Peyer's patch (tissue), 4 donors: ENCODE measurements at regions not wholly inside any gene's neighbourhood (a gene's known extent, or its start where the extent isn't known, plus 50 kb on each side); places are given as distances from the start of the nearest gene placed in this dataset.
"Not testable (repeated sequence)": the region's sequence is repeated elsewhere in the genome, so short reads cannot be mapped to it uniquely, and the experiment has no call there.

Source experiments
- DNase-seq, 3 donors: peaks; one replicate each; pipeline ENCODE4 v3.0.0-alpha.2; 2017 to 2019
- H3K27ac ChIP-seq, 4 donors: fragments of 200-600 bp; sonication (generic); one replicate each; pipeline ENCODE4 v1.5.1; 2016 to 2019
- H3K27me3 ChIP-seq, 2 donors: fragments of 200-600 bp; sonication (generic); one replicate each; pipeline ENCODE4 v1.5.1; 2019
- H3K36me3 ChIP-seq, 3 donors: fragments of 200-600 bp; sonication (generic); one replicate each; pipeline ENCODE4 v1.5.1; 2016 to 2019
- H3K4me1 ChIP-seq, 4 donors: fragments of 200-600 bp; sonication (generic); one replicate each; pipeline ENCODE4 v1.5.1; 2016 to 2019
- H3K4me3 ChIP-seq, 4 donors: fragments of 200-600 bp; sonication (generic); 1 replicate in 3 of 4; 2 replicates in 1 of 4; pipeline ENCODE4 v1.5.1; 2016 to 2019; ENCODE audit warnings: mild to moderate bottlenecking in 1 of 4
- H3K9me3 ChIP-seq, 4 donors: fragments of 200-600 bp; sonication (generic); one replicate each; pipeline ENCODE4 v1.5.1; 2016 to 2019; ENCODE audit warnings: mild to moderate bottlenecking in 1 of 4
- POLR2A ChIP-seq, 2 donors: fragments of 450-650 bp; IDR thresholded peaks; one replicate each; pipeline ENCODE4 v1.5.1; 2017; ENCODE audit warnings: antibody characterized with exemption in 2 of 2, mild to moderate bottlenecking in 2 of 2, moderate library complexity in 2 of 2
- TF ChIP-seq, protein P1 (sequence below), 6 experiments: fragments of 450-650 bp in 4 of 6; fragments of 200-600 bp in 2 of 6; sonication (generic) in 1 of 6; IDR thresholded peaks; one replicate each; pipeline ENCODE4 v1.5.1; 2017 to 2019; ENCODE audit warnings: antibody characterized with exemption in 6 of 6, mild to moderate bottlenecking in 3 of 6, moderate library complexity in 1 of 6

DNA sequence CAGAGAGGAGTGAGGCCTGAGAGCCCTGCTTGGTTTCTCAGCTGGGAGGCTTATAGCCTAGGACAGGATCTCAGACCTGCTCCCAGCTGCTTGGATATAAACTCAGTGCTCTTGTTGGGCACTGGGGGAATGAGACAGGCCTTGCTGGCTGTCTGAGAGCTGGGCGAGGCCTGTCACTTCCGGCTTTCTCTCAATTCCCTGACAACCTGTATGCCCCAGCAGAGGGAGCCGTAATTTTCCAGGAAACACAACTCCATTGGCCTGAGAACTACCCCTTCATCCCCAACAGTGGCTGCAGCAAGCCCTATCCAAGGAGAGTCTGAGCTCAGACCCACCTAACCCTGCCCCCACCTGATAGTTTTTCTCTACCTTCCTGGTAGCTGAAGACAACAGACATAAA, 258.3 kb upstream of the STXBP6 start:
- no peak overlapping the region for H3K27ac ChIP-seq
- DNase-seq = no peak
- TF ChIP-seq, protein P1, sequence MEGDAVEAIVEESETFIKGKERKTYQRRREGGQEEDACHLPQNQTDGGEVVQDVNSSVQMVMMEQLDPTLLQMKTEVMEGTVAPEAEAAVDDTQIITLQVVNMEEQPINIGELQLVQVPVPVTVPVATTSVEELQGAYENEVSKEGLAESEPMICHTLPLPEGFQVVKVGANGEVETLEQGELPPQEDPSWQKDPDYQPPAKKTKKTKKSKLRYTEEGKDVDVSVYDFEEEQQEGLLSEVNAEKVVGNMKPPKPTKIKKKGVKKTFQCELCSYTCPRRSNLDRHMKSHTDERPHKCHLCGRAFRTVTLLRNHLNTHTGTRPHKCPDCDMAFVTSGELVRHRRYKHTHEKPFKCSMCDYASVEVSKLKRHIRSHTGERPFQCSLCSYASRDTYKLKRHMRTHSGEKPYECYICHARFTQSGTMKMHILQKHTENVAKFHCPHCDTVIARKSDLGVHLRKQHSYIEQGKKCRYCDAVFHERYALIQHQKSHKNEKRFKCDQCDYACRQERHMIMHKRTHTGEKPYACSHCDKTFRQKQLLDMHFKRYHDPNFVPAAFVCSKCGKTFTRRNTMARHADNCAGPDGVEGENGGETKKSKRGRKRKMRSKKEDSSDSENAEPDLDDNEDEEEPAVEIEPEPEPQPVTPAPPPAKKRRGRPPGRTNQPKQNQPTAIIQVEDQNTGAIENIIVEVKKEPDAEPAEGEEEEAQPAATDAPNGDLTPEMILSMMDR (IDR thresholded peaks at IDR 0.05) = no peak
- no peak for TF ChIP-seq POLR2A (IDR thresholded peaks at IDR 0.05)

DNA sequence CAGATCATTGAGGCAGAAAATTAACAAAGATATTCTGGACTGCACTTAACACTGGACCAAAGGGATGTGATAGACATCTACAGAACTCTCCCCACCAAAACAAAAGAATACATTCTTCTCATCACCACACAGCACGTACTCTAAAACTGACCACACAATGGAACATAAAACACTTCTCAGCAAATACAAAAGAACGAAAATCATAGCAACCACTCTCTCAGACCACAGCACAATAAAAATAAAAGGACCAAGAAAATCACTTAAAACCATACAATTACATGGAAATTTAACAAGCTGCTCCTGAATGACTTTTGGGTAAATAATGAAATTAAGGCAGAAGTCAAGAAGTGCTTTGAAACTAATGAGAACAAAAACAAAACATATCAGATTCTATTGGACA, 254.0 kb upstream of the STXBP6 start:
- DNase-seq = no peak
- H3K4me1 ChIP-seq = no peaks in the 10 kb centered on the region
- no peaks in the 10 kb centered on the region for H3K36me3 ChIP-seq
- no peaks in the 10 kb centered on the region for H3K9me3 ChIP-seq
- H3K27ac ChIP-seq = no peak overlapping the region
- H3K27me3 ChIP-seq = no peaks in the 10 kb centered on the region
- TF ChIP-seq, protein P1 (IDR thresholded peaks at IDR 0.05) = no peak
- no peak for TF ChIP-seq POLR2A (IDR thresholded peaks at IDR 0.05)
- no peak overlapping the region for H3K4me3 ChIP-seq

More for the DNA sequence above, 258.3 kb upstream of the STXBP6 start:
- Histone ChIP-seq H3K4me1 (no peaks in the 10 kb centered on the region), H3K4me3 (no peak overlapping the region), H3K27me3 (no peaks in the 10 kb centered on the region), H3K36me3 (no peaks in the 10 kb centered on the region), H3K9me3 (no peaks in the 10 kb centered on the region)

DNA sequence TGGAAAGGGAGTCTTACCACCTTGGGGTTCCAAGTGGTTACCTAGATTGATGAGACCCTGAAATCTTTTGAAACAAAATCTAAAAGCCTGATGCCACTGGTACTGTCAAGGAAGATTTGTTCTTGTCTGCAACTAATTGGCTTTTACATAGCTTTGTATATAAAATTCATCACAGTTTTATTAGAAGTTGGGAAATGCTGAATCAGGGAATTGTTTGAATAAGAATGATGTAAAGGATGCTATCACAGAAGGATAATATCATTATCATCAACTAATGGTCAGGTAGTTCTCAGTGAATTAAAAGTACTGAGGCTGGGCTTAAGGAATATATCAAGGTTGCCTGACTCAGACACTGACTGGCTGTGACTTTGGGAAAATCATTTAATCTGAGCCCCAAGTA, 248.3 kb upstream of the STXBP6 start:
- no peak for DNase-seq
- Histone ChIP-seq H3K27me3 (no peaks in the 10 kb centered on the region), H3K4me3 (no peak overlapping the region), H3K9me3 (no peaks in the 10 kb centered on the region), H3K36me3 (no peaks in the 10 kb centered on the region), H3K4me1 (no peaks in the 10 kb centered on the region), H3K27ac (no peak overlapping the region)
- TF ChIP-seq, protein P1 (IDR thresholded peaks at IDR 0.05) = no peak
- TF ChIP-seq POLR2A (IDR thresholded peaks at IDR 0.05) = no peak

DNA sequence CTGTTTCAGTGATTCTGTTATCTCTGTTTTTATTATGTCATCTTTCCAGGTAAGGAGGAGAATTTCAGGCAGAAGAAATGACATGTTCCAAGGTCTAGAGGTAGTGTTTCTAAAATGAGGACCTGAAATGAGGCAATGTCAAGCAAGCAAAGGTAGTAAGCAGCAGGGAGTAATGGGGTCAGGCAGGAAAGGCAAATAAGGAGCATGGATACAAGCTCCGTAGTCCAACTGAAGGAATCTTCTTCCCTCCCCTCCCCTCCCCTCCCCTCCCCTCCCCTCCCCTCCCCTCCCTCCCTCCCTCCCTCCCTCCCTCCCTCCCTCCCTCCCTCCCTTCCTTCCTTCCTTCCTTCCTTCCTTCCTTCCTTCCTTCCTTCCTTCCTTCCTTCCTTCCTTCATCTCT, 240.2 kb upstream of the STXBP6 start:
- not testable (repeated sequence) for H3K4me3 ChIP-seq, DNase-seq, H3K4me1 ChIP-seq, H3K9me3 ChIP-seq, H3K36me3 ChIP-seq, H3K27ac ChIP-seq, H3K27me3 ChIP-seq

DNA sequence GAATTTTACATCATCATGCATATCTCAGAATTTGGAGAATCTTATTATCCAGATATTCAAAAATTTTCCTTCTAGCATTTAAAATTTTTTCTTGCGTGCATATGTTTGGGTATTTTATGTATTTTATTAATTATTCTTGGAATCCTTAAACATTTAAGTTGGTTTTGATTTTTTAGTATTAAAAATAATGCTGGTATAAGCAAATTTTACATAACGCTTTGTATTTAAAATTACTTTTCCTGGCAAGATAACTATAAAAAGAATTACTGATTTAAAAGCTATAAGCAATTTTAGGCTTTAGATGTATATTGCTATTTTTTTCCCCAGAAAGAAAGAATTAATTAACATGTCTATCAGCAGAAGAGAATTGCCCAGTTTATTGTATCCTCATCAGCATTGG, 224.6 kb upstream of the STXBP6 start:
- Histone ChIP-seq H3K27ac (no peak overlapping the region), H3K4me1 (no peaks in the 10 kb centered on the region), H3K36me3 (no peaks in the 10 kb centered on the region), H3K4me3 (no peak overlapping the region), H3K9me3 (no peaks in the 10 kb centered on the region), H3K27me3 (no peaks in the 10 kb centered on the region)
- TF ChIP-seq, protein P1 (IDR thresholded peaks at IDR 0.05) = no peak
- no peak for TF ChIP-seq POLR2A (IDR thresholded peaks at IDR 0.05)
- DNase-seq = no peak

DNA sequence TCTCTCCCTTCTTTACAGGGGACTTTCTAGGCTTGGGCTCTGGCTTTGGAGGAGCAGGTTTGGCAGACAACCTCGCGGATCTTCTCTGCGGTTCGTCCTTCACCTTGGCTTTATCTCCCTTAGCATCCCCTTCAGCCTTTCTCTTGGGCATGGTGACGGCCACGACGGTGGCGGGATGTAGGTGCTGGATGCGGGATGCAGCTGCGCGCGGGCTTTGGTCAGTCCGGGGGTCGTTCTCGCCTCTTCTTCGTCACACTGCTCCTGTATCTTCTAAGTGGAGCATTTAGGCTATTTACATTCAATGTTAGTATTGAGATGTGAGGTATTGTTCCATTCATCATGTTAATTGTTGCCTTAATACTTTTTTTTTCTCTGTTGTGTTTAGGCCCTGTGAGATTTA, 217.2 kb upstream of the STXBP6 start:
- TF ChIP-seq, protein P1 (IDR thresholded peaks at IDR 0.05) = no peak
- no peak for TF ChIP-seq POLR2A (IDR thresholded peaks at IDR 0.05)
- Histone ChIP-seq H3K36me3 (no peaks in the 10 kb centered on the region), H3K9me3 (no peaks in the 10 kb centered on the region), H3K4me3 (no peak overlapping the region), H3K27me3 (no peaks in the 10 kb centered on the region), H3K27ac (no peak overlapping the region), H3K4me1 (no peaks in the 10 kb centered on the region)
- no peak for DNase-seq
